HCT116 (cell line): ENCODE measurements at regions not wholly inside any gene's neighbourhood (a gene's known extent, or its start where the extent isn't known, plus 50 kb on each side); places are given as distances from the start of the nearest gene placed in this dataset.

Experiments
- CTCF ChIP-seq, 3 experiments: fragments of 200-600 bp in 1 of 3; sonication (generic) in 1 of 3; IDR thresholded peaks in 2 of 3; conservative IDR thresholded peaks in 1 of 3; 2 replicates each; pipeline ENCODE4 v1.5.1; 2012 to 2017; ENCODE audit warnings: low read depth in 2 of 3, low read length in 2 of 3, antibody characterized with exemption in 1 of 3, borderline replicate concordance in 1 of 3, control low read depth in 1 of 3, mild to moderate bottlenecking in 1 of 3, mixed read lengths in 1 of 3, mixed run types in 1 of 3, moderate library complexity in 1 of 3; ENCODE audit not compliant: insufficient read depth in 1 of 3
- RAD21 ChIP-seq: IDR thresholded peaks from 2 replicates; pipeline ENCODE4 v1.6.1; 2012; ENCODE audit warnings: low read depth, mild to moderate bottlenecking
- YY1 ChIP-seq: IDR thresholded peaks from 2 replicates; pipeline ENCODE4 v1.6.1; 2011; ENCODE audit warnings: low read length, low read depth, moderate library complexity, mild to moderate bottlenecking; ENCODE audit not compliant: insufficient replicate concordance; ENCODE audit errors: extremely low read depth

- TF ChIP-seq CTCF (IDR thresholded peaks at IDR 0.05 in 2 of 3, conservative IDR thresholded peaks at IDR 0.05 in 1 of 3; ENCODE audit: borderline replicate concordance in 1 of 3, insufficient read depth in 1 of 3, low read depth in 2 of 3, low read length in 2 of 3), result no peak
- TF ChIP-seq YY1, result no peak
- TF ChIP-seq RAD21, result no peak
Measured at GRCh38 chr18:28972333-28972907, 795.5 kb upstream of the CDH2 start.
